Retinal pigment epithelial cell (primary cell): ENCODE measurements at regions not wholly inside any gene's neighbourhood (a gene's known extent, or its start where the extent isn't known, plus 50 kb on each side); places are given as distances from the start of the nearest gene placed in this dataset.

Experiments used
- DNase-seq: peaks from one replicate; pipeline ENCODE4 v3.0.0-alpha.2; 2010; ENCODE audit warnings: low read depth
- H3K4me3 ChIP-seq: 2 replicates; pipeline ENCODE4 v1.5.1; 2011; ENCODE audit warnings: mild to moderate bottlenecking, low read length, control low read depth, moderate library complexity
- TF ChIP-seq, protein P1 (sequence below): conservative IDR thresholded peaks from 2 replicates; pipeline ENCODE4 v1.5.1; 2011; ENCODE audit warnings: low read depth, low read length, control low read depth, inconsistent platforms

GRCh38 chr5:23303836-23304235 lies 203.6 kb upstream of the PRDM9 start:
- H3K4me3 ChIP-seq, result no peak overlapping the region
- no peak for DNase-seq
- TF ChIP-seq, protein P1, sequence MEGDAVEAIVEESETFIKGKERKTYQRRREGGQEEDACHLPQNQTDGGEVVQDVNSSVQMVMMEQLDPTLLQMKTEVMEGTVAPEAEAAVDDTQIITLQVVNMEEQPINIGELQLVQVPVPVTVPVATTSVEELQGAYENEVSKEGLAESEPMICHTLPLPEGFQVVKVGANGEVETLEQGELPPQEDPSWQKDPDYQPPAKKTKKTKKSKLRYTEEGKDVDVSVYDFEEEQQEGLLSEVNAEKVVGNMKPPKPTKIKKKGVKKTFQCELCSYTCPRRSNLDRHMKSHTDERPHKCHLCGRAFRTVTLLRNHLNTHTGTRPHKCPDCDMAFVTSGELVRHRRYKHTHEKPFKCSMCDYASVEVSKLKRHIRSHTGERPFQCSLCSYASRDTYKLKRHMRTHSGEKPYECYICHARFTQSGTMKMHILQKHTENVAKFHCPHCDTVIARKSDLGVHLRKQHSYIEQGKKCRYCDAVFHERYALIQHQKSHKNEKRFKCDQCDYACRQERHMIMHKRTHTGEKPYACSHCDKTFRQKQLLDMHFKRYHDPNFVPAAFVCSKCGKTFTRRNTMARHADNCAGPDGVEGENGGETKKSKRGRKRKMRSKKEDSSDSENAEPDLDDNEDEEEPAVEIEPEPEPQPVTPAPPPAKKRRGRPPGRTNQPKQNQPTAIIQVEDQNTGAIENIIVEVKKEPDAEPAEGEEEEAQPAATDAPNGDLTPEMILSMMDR, result no peak

GRCh38 chr5:23303435-23303834 lies 204.0 kb upstream of the PRDM9 start:
- TF ChIP-seq, protein P1, result no peak
- DNase-seq, result no peak
- no peak overlapping the region for H3K4me3 ChIP-seq

DNA sequence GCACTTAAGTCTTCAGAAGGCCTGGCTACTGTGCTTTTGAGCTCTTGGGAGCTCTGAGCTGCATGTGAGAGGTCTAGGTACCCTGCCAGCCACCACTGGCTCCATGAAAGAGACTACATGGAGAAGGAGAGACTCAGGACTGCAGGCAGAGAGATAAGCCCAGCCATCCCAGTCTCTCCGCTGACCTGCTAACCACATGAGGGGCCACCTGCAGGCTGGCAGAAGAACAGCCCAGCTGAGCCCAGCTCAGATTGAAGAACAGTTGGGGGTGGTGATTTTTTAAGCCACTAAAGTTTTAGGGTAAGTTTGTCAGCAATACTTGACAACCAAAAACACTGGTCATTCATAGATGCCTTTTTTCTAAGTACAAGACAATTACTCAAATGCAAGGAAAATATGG lies 205.0 kb upstream of the PRDM9 start:
- no peak for DNase-seq

DNA sequence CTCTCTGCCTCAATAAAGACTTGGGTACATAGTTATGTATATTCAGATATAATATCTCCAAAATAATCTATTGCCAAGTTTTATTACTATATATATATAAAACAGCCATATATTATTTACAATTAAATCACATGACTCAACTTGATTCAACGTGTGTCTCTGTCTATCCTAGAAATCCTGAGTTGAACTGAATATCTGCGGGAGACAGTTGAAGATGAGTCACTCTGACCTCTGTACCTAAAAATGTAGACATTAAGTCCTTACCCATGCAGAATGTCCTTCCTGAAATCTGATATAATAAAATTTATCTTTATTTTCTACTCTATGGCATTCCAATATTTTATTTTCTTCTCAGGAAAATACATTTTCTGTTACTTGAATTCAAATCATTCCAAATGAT lies 218.2 kb upstream of the PRDM9 start:
- no peak overlapping the region for H3K4me3 ChIP-seq
- DNase-seq, result no peak
- TF ChIP-seq, protein P1, result no peak

More for the DNA sequence above, 205.0 kb upstream of the PRDM9 start:
- no peak overlapping the region for H3K4me3 ChIP-seq
- TF ChIP-seq, protein P1, result no peak

- no peak overlapping the region for H3K4me3 ChIP-seq
- TF ChIP-seq, protein P1, result no peak
- no peak for DNase-seq
Observed at GRCh38 chr5:23284656-23285055, 222.8 kb upstream of the PRDM9 start.

DNA sequence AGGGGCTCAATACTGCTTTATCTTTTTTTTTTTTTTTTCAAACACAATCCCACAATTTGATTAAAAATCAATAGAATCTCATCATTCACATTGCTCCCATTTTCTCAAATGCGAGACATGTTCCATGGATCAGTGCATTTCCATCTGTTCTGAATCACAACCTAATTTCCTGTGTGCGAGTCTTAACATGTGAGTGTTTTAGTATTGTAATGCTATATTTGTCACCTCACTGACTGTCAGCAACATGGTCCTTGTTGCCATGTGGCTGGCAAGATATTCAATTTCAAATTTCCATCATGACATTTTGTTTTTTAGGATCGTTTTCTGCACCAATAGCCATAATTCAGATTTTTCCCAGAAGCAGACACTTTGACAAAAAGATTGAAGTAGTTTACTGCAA lies 233.2 kb upstream of the PRDM9 start:
- TF ChIP-seq, protein P1, result no peak
- H3K4me3 ChIP-seq, result no peak overlapping the region
- no peak for DNase-seq

DNA sequence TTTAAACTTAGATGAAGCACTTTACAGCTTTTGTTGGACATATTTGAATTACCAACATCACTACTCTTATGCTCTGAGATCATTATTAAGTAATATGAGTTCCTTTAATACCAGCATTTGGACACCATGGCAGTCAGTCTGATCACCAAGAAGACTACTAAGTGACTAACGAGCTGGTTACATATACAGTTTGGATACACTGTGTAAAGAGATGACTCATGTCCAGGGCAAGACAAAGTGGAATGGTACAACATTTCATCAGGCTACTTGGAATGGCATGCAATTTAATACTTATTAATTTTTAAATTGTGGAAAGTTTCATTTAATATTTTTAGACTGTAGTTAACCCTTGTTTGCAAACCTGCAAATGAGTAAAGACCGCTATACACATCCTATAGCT lies 237.4 kb upstream of the PRDM9 start:
- DNase-seq, result no peak
- H3K4me3 ChIP-seq, result no peak overlapping the region
- TF ChIP-seq, protein P1, result no peak
